IPS DF 6.9 (cell line): ENCODE measurements at regions not wholly inside any gene's neighbourhood (a gene's known extent, or its start where the extent isn't known, plus 50 kb on each side); places are given as distances from the start of the nearest gene placed in this dataset.
A peak's percentile ranks its signal among the peaks of the same experiment; 100 is the strongest.

Experiments
- DNase-seq: peaks from one replicate; pipeline ENCODE4 v3.0.0-alpha.2; 2013; ENCODE audit warnings: low read depth, low spot score
- H3K27ac ChIP-seq: one replicate; pipeline ENCODE4 v1.5.1; 2013; ENCODE audit warnings: low read length, control low read depth
- H3K27me3 ChIP-seq: 2 replicates; pipeline ENCODE4 v1.6.1; 2013; ENCODE audit warnings: mild to moderate bottlenecking, low read length; ENCODE audit not compliant: control insufficient read depth, insufficient read depth
- H3K36me3 ChIP-seq: 2 replicates; pipeline ENCODE4 v1.6.1; 2013; ENCODE audit warnings: low read length; ENCODE audit not compliant: control insufficient read depth, insufficient read depth
- H3K4me1 ChIP-seq: 2 replicates; pipeline ENCODE4 v1.6.1; 2013; ENCODE audit warnings: low read length; ENCODE audit not compliant: control insufficient read depth, insufficient read depth
- H3K4me3 ChIP-seq: 2 replicates; pipeline ENCODE4 v1.5.1; 2013; ENCODE audit warnings: mild to moderate bottlenecking, low read length
- H3K9me3 ChIP-seq: 2 replicates; pipeline ENCODE4 v1.6.1; 2013; ENCODE audit warnings: low read length, inconsistent platforms; ENCODE audit not compliant: control insufficient read depth, insufficient read depth
- WGBS: extraction: QIAGEN DNeasy Blood & Tissue Kit; methylation state at CpG from one replicate; pipeline ENCODE4 v1.1.7; 2013; ENCODE audit warnings: mixed read lengths, missing lambda C conversion rate; ENCODE audit not compliant: insufficient read length, insufficient coverage; 5-methylcytosine and 5-hydroxymethylcytosine counted together

- Histone ChIP-seq H3K4me1 (no peaks in the 10 kb centered on the region), H3K9me3 (no peaks in the 10 kb centered on the region), H3K27ac (no peak overlapping the region), H3K36me3 (no peaks in the 10 kb centered on the region), H3K27me3 (no peaks in the 10 kb centered on the region), H3K4me3 (no peak overlapping the region)
- no CpG with 5 or more reads among the region's 4 CpGs for WGBS
- DNase-seq: no peak
These were observed 225.7 kb downstream of the UTP18 start for GRCh38 chr17:51486091-51486490.

DNA sequence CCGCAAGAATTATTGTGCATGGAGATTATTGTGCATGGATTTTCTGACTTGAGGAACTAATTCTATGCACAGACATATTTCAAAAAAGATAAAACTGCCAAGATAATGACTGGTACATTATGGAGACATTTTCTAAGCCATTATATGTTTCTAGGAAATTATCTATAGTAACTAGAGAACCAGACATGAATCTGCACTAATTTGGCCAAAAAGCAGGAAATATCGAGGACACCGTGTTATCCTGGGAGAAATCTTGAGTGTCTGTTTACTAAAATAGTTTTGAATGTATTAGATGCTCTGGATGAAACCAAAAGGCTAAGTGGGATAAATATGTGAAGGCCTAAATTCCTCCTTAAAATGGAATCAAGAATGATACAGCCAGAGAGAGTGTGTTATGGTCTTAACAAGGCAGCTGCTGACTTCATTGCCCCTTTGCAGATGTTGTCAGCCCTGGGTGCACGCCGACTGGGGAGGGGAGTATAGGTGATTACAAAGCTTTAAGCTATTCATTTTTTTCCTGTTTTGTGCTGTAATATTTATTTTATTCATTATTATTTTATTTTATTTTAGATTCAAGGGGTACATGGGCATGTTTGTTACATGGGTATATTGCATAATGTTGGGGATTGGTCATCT is 226.7 kb downstream of the UTP18 start:
- no peak overlapping the region for H3K4me3 ChIP-seq
- no peaks in the 10 kb centered on the region for H3K36me3 ChIP-seq
- H3K27ac ChIP-seq: no peak overlapping the region
- no peaks in the 10 kb centered on the region for H3K9me3 ChIP-seq
- no peak for DNase-seq
- no CpG with 5 or more reads among the region's 5 CpGs for WGBS
- no peaks in the 10 kb centered on the region for H3K27me3 ChIP-seq
- H3K4me1 ChIP-seq: no peaks in the 10 kb centered on the region

GRCh38 chr17:51487947-51488346 is 227.6 kb downstream of the UTP18 start:
- Histone ChIP-seq H3K4me1 (no peaks in the 10 kb centered on the region), H3K9me3 (no peaks in the 10 kb centered on the region), H3K4me3 (no peak overlapping the region), H3K36me3 (no peaks in the 10 kb centered on the region), H3K27me3 (no peaks in the 10 kb centered on the region), H3K27ac (no peak overlapping the region)
- WGBS: no CpG with 5 or more reads among the region's 14 CpGs
- DNase-seq: peak; percentile 58

DNA sequence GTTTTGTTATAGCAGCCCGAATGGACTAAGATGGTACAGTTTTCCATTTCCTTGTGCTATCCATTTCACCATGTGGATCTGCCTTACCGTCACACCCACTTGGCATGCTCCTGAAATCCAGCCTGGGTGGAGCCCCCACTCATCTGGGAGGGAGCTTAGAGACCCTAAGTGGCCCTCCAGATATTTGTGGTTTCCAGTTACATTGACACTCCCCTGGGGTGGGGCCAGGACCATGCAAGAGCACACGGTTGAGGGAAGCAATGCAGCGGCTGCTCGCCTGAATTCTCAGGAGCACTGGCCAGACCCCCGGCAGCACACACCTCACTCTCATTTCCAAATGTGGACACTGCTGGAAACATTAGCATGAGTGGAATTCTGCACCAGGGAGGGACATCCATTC is 231.1 kb downstream of the UTP18 start:
- no peak overlapping the region for H3K4me3 ChIP-seq
- H3K4me1 ChIP-seq: no peaks in the 10 kb centered on the region
- WGBS: no CpG with 5 or more reads among the region's 6 CpGs
- H3K36me3 ChIP-seq: no peaks in the 10 kb centered on the region
- no peak for DNase-seq
- H3K27ac ChIP-seq: no peak overlapping the region
- H3K9me3 ChIP-seq: no peaks in the 10 kb centered on the region
- no peaks in the 10 kb centered on the region for H3K27me3 ChIP-seq

DNA sequence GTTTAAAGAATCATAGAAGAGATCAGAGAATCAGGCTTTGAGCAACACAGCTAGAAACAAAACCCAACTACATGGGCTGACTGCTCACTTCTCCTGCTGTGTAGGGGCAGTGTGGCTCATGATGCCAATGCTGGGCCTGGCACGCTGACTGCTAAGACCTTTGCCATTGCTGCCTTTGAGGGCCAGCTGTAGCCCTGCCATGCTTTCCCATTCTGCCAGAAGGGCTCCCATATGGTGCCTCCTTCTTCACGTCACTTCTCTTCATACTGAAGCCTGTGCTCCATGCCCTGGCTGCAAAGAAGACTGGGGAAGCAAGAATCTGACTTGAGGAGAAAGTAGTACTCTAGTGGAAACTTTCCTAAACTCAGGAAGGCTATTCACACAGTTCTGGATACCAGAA is 232.9 kb downstream of the UTP18 start:
- H3K27me3 ChIP-seq: no peaks in the 10 kb centered on the region
- no peak overlapping the region for H3K27ac ChIP-seq
- no CpG with 5 or more reads among the region's 2 CpGs for WGBS
- no peaks in the 10 kb centered on the region for H3K4me1 ChIP-seq
- no peaks in the 10 kb centered on the region for H3K36me3 ChIP-seq
- no peak overlapping the region for H3K4me3 ChIP-seq
- no peaks in the 10 kb centered on the region for H3K9me3 ChIP-seq
- DNase-seq: no peak

- Histone ChIP-seq H3K9me3 (no peaks in the 10 kb centered on the region), H3K27me3 (no peaks in the 10 kb centered on the region), H3K27ac (no peak overlapping the region), H3K36me3 (no peaks in the 10 kb centered on the region), H3K4me1 (no peaks in the 10 kb centered on the region), H3K4me3 (no peak overlapping the region)
- WGBS: no CpG with 5 or more reads among the region's 1 CpG
- DNase-seq: no peak
These were observed 236.0 kb downstream of the UTP18 start for GRCh38 chr17:51496378-51496777.

- H3K27ac ChIP-seq: no peak overlapping the region
- H3K36me3 ChIP-seq: no peaks in the 10 kb centered on the region
- no peak for DNase-seq
- WGBS: no CpG with 5 or more reads among the region's 1 CpG
- H3K4me1 ChIP-seq: no peaks in the 10 kb centered on the region
- no peak overlapping the region for H3K4me3 ChIP-seq
- H3K9me3 ChIP-seq: no peaks in the 10 kb centered on the region
- no peaks in the 10 kb centered on the region for H3K27me3 ChIP-seq
These were observed 239.6 kb downstream of the UTP18 start for GRCh38 chr17:51499897-51500296.

DNA sequence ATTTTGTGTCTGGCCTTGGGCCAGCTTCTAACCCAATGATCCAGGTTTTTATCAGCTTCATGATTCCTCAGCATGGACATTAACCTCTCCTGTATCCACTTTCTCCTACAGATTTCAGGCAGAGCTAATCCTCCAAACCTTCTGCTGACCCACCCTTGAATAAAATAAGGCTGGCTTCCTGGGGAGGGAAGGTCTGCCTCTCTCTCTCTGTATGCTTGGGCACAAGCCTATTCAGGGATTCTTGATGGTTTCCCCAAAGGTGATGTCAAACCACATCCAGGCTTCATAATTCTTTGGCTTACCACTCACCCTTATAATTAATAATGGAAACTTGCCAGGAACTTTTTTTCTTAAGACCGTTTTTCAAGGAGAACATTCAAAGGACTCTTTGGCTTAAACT is 240.1 kb downstream of the UTP18 start:
- Histone ChIP-seq H3K27me3 (no peaks in the 10 kb centered on the region), H3K9me3 (no peaks in the 10 kb centered on the region), H3K27ac (no peak overlapping the region), H3K4me1 (no peaks in the 10 kb centered on the region), H3K4me3 (no peak overlapping the region), H3K36me3 (no peaks in the 10 kb centered on the region)
- no peak for DNase-seq
- no CpG with 5 or more reads among the region's 1 CpG for WGBS

DNA sequence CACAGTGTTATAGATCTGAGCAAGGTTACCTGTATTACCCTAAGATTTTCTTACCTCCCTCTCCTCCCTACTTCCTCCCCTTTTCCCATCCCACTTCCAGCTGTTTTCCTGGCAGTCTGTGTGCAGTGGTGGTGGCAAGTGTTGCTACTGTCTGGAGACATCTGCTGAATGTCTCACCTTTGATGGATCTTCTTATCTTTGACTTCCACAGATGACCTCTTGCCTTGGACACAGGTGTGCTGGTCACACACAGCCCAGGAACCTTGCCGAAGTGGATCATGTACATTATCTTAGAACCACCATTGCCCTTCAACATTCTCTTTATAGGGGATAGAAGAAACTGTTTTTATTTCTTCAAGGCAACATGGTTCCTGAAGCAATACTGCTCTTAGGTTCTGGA is 245.1 kb downstream of the UTP18 start:
- Histone ChIP-seq H3K4me1 (no peaks in the 10 kb centered on the region), H3K36me3 (no peaks in the 10 kb centered on the region), H3K4me3 (no peak overlapping the region), H3K27me3 (no peaks in the 10 kb centered on the region), H3K27ac (no peak overlapping the region), H3K9me3 (no peaks in the 10 kb centered on the region)
- no CpG with 5 or more reads among the region's 1 CpG for WGBS
- no peak for DNase-seq

DNA sequence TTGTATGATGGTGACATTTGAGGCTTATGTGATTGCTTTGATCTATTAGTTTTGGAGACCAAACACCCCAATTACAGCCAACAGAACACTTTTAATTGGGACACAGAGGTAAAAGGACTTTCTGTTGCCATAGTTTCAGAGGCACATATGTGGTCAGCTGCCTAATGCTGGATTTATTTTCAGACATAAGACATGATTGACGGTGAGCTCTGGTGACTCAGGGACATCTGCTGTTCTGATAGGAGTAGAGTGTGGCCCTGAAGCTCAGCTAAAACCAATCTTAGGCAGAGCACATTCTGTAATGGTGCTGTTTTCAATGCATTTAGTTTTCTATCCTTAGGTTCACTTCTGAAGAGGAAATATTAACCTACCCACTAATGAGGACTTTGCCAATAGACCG is 247.1 kb downstream of the UTP18 start:
- Histone ChIP-seq H3K27ac (no peak overlapping the region), H3K36me3 (no peaks in the 10 kb centered on the region), H3K9me3 (no peaks in the 10 kb centered on the region), H3K4me1 (no peaks in the 10 kb centered on the region), H3K4me3 (no peak overlapping the region), H3K27me3 (no peaks in the 10 kb centered on the region)
- WGBS: no CpG with 5 or more reads among the region's 2 CpGs
- no peak for DNase-seq

DNA sequence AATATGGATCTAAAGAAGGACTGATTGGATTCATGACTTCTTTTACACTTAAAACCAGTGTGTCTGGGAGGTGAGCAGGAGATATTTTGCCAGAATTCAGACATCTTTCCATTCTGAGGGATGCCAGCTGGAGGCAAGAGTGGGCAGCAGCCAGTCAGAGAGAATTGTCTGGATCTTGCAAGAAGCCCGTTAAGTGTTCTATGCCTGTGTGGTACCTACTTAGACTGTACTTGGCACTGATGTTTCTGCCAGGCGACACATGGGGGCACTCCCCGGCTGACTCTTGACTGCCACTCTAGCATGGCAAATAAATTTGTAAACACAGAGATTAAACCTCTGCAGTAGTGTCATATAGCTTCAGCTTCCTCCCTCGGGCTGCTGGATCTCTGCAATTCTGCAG is 247.7 kb downstream of the UTP18 start:
- H3K4me3 ChIP-seq: no peak overlapping the region
- no peak overlapping the region for H3K27ac ChIP-seq
- H3K36me3 ChIP-seq: no peaks in the 10 kb centered on the region
- no peaks in the 10 kb centered on the region for H3K9me3 ChIP-seq
- no peaks in the 10 kb centered on the region for H3K4me1 ChIP-seq
- DNase-seq: no peak
- WGBS: no CpG with 5 or more reads among the region's 4 CpGs
- H3K27me3 ChIP-seq: no peaks in the 10 kb centered on the region
